ENCODE measurements at regions not wholly inside any gene's neighbourhood (a gene's known extent, or its start where the extent isn't known, plus 50 kb on each side); places are given as distances from the start of the nearest gene placed in this dataset.

DNA sequence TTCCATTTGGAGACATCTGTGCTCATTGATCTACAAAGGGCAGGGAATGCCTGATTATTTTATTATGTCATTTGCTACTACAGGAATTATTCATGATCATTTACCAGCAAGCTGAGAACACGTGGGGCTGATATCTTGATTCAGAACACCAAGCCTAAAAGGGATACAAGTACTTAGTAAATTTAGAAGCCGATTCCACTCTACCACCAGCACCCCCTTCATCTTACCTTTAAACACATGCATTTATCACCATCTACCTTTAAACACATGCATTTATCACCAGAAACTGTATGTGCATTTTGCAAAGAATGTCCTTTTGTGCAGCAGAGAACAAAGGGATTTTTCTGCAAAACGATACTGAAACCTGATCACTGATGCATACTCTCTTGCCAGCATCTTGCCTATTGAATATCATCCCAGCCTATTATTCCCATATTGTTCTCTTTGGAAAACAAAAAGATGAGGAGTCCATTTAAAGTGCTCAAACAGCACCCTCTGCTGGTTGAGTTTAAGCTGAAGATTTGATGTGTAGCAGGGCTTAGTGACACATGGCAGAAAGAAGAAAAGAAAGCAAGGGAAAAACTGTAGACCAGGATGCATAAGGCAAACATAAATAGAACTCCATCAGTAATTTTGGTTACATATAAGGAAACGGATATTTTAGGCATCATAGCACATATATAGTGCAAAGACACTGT, 132.6 kb upstream of the PLEKHG7 start:
- TF ChIP-seq EZH2 (IDR thresholded peaks at IDR 0.05; ENCODE audit: low read depth), result no peak
- TF ChIP-seq, protein P1, sequence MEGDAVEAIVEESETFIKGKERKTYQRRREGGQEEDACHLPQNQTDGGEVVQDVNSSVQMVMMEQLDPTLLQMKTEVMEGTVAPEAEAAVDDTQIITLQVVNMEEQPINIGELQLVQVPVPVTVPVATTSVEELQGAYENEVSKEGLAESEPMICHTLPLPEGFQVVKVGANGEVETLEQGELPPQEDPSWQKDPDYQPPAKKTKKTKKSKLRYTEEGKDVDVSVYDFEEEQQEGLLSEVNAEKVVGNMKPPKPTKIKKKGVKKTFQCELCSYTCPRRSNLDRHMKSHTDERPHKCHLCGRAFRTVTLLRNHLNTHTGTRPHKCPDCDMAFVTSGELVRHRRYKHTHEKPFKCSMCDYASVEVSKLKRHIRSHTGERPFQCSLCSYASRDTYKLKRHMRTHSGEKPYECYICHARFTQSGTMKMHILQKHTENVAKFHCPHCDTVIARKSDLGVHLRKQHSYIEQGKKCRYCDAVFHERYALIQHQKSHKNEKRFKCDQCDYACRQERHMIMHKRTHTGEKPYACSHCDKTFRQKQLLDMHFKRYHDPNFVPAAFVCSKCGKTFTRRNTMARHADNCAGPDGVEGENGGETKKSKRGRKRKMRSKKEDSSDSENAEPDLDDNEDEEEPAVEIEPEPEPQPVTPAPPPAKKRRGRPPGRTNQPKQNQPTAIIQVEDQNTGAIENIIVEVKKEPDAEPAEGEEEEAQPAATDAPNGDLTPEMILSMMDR (conservative IDR thresholded peaks at IDR 0.05), result peak; percentile 93
